ENCODE measurements at regions not wholly inside any gene's neighbourhood (a gene's known extent, or its start where the extent isn't known, plus 50 kb on each side); places are given as distances from the start of the nearest gene placed in this dataset.

DNA sequence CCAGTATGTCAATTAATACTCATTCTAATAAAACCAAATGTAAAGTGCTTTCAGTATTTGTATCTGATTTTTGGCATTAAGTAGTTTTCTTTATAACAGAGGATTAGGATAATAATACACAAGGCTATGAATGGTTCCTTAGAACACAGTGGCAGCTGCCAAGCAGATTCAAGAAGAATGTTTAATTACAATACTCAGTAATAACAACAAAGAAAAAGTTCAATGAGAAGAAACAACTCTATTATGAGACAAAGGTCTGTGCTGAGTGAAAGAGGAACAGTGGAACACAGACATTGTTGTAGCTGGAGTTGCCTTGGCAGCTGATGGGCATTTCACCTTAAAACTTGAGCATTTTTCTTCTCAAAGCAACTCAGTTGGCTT is 502.6 kb upstream of the NR3C2 start:
- TF ChIP-seq, protein P1, sequence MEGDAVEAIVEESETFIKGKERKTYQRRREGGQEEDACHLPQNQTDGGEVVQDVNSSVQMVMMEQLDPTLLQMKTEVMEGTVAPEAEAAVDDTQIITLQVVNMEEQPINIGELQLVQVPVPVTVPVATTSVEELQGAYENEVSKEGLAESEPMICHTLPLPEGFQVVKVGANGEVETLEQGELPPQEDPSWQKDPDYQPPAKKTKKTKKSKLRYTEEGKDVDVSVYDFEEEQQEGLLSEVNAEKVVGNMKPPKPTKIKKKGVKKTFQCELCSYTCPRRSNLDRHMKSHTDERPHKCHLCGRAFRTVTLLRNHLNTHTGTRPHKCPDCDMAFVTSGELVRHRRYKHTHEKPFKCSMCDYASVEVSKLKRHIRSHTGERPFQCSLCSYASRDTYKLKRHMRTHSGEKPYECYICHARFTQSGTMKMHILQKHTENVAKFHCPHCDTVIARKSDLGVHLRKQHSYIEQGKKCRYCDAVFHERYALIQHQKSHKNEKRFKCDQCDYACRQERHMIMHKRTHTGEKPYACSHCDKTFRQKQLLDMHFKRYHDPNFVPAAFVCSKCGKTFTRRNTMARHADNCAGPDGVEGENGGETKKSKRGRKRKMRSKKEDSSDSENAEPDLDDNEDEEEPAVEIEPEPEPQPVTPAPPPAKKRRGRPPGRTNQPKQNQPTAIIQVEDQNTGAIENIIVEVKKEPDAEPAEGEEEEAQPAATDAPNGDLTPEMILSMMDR (IDR thresholded peaks at IDR 0.05) = no peak
- no peak for TF ChIP-seq EZH2 (IDR thresholded peaks at IDR 0.05; ENCODE audit: borderline replicate concordance, insufficient read depth, low read depth, low read length, poor library complexity, severe bottlenecking)
- peaks cover 0 to 1% (median 0%) of the 10 kb centered on the region in 3 donors for H3K9me3 ChIP-seq (ENCODE audit: control extremely low read depth in 1 of 3, control insufficient read depth in 2 of 3, insufficient read depth in 1 of 3, low read length in 2 of 3)
- no peaks in the 10 kb centered on the region for H3K27me3 Mint-ChIP-seq
- no peaks in the 10 kb centered on the region for H3K79me2 ChIP-seq (ENCODE audit: control insufficient read depth, insufficient read depth, low read length)
- no peak overlapping the region for H3K27ac ChIP-seq (ENCODE audit: low read length in 2 of 2)
- H2AFZ ChIP-seq (ENCODE audit: insufficient read depth, low read depth, low read length, poor library complexity, severe bottlenecking) = no peak overlapping the region
- H3K9ac ChIP-seq (ENCODE audit: low read length) = no peak overlapping the region
- H3K4me3 ChIP-seq (ENCODE audit: control extremely low read depth in 1 of 5, extremely low read depth in 1 of 5, insufficient read depth in 1 of 5, low read depth in 2 of 5, low read length in 4 of 5) = no peak overlapping the region
- H3K4me1 Mint-ChIP-seq = no peaks in the 10 kb centered on the region
- ATAC-seq (ENCODE audit: low read depth) (no peak), DNase-seq (no peak)
- ChIA-PET POLR2A (no interaction called here), CTCF (no interaction called here)
- intact Hi-C loops (cut with micrococcal nuclease) = no loop called here
- H4K20me1 ChIP-seq (ENCODE audit: control insufficient read depth, insufficient read depth, low read length, poor library complexity, severe bottlenecking) = no peaks in the 10 kb centered on the region
- H3K4me3 Mint-ChIP-seq = no peak overlapping the region
- H3K36me3 ChIP-seq (replicated peaks in 1 of 2; ENCODE audit: control extremely low read depth in 1 of 2, control insufficient read depth in 1 of 2, extremely low read depth in 1 of 2, insufficient read depth in 2 of 2, low read length in 1 of 2) = no peaks in the 10 kb centered on the region
- H3K4me2 ChIP-seq (replicated peaks; ENCODE audit: low read depth, low read length, poor library complexity, severe bottlenecking) = no peak overlapping the region
- H3K27me3 ChIP-seq (replicated peaks in 1 of 4; ENCODE audit: control extremely low read depth in 1 of 4, control insufficient read depth in 3 of 4, insufficient read depth in 4 of 4, low read length in 3 of 4) = no peaks in the 10 kb centered on the region
- H3K27ac Mint-ChIP-seq = no peak overlapping the region
- no peaks in the 10 kb centered on the region for H3K9me3 Mint-ChIP-seq (ENCODE audit: insufficient read depth)
- no peaks in the 10 kb centered on the region for H3K4me1 ChIP-seq (ENCODE audit: control insufficient read depth in 2 of 2, insufficient read depth in 2 of 2, low read length in 2 of 2)

GRCh38 chr4:148944136-148944838 is 502.1 kb upstream of the NR3C2 start:
- H3K9ac ChIP-seq (ENCODE audit: low read length) = no peak overlapping the region
- no peaks in the 10 kb centered on the region for H3K79me2 ChIP-seq (ENCODE audit: control insufficient read depth, insufficient read depth, low read length)
- no peaks in the 10 kb centered on the region for H3K27me3 Mint-ChIP-seq
- peaks cover 0 to 1% (median 0%) of the 10 kb centered on the region in 3 donors for H3K9me3 ChIP-seq (ENCODE audit: control extremely low read depth in 1 of 3, control insufficient read depth in 2 of 3, insufficient read depth in 1 of 3, low read length in 2 of 3)
- no peaks in the 10 kb centered on the region for H3K4me1 ChIP-seq (ENCODE audit: control insufficient read depth in 2 of 2, insufficient read depth in 2 of 2, low read length in 2 of 2)
- no peak overlapping the region for H3K4me3 Mint-ChIP-seq
- POLR2A ChIA-PET = no interaction called here
- ATAC-seq (ENCODE audit: low read depth) = no peak
- H3K4me1 Mint-ChIP-seq = no peaks in the 10 kb centered on the region
- CTCF ChIA-PET = no interaction called here
- no peak overlapping the region for H2AFZ ChIP-seq (ENCODE audit: insufficient read depth, low read depth, low read length, poor library complexity, severe bottlenecking)
- H3K4me2 ChIP-seq (replicated peaks; ENCODE audit: low read depth, low read length, poor library complexity, severe bottlenecking) = no peak overlapping the region
- no peak overlapping the region for H3K4me3 ChIP-seq (ENCODE audit: control extremely low read depth in 1 of 5, extremely low read depth in 1 of 5, insufficient read depth in 1 of 5, low read depth in 2 of 5, low read length in 4 of 5)
- intact Hi-C loops (cut with micrococcal nuclease) = no loop called here
- no peaks in the 10 kb centered on the region for H3K36me3 ChIP-seq (replicated peaks in 1 of 2; ENCODE audit: control extremely low read depth in 1 of 2, control insufficient read depth in 1 of 2, extremely low read depth in 1 of 2, insufficient read depth in 2 of 2, low read length in 1 of 2)
- no peak overlapping the region for H3K27ac ChIP-seq (ENCODE audit: low read length in 2 of 2)
- 93% methylated on average over 6 of the region's 10 CpGs for WGBS (ENCODE audit: insufficient coverage)
- TF ChIP-seq, protein P1 (IDR thresholded peaks at IDR 0.05) = no peak
- no peak for TF ChIP-seq EZH2 (IDR thresholded peaks at IDR 0.05; ENCODE audit: borderline replicate concordance, insufficient read depth, low read depth, low read length, poor library complexity, severe bottlenecking)
- H4K20me1 ChIP-seq (ENCODE audit: control insufficient read depth, insufficient read depth, low read length, poor library complexity, severe bottlenecking) = no peaks in the 10 kb centered on the region
- no peaks in the 10 kb centered on the region for H3K9me3 Mint-ChIP-seq (ENCODE audit: insufficient read depth)
- no peaks in the 10 kb centered on the region for H3K27me3 ChIP-seq (replicated peaks in 1 of 4; ENCODE audit: control extremely low read depth in 1 of 4, control insufficient read depth in 3 of 4, insufficient read depth in 4 of 4, low read length in 3 of 4)
- H3K27ac Mint-ChIP-seq = no peak overlapping the region
- DNase-seq = no peak

Data from B cell (primary cell).